K562 (cell line): ENCODE measurements at regions not wholly inside any gene's neighbourhood (a gene's known extent, or its start where the extent isn't known, plus 50 kb on each side); places are given as distances from the start of the nearest gene placed in this dataset.

Source experiments
- ATAC-seq: fragments of 200-7000 bp; cut with Tn5 transposase; 3 replicates; pipeline ENCODE4 v1.9.1; 2020; ENCODE audit warnings: moderate library complexity
- BruUV-seq: library from RNA; stranded (reverse); fragments of 400-500 nt; replicated peaks from 2 replicates; lab custom pipeline; 2021; lab: Mats Ljungman, UMichigan
- CTCF ChIA-PET: fragments of 300-600 bp; formaldehyde crosslinking; extraction: SDS; loops from one replicate; lab custom pipeline; 2021; ENCODE audit warnings: low intra/inter-chr PET ratio; lab: Yijun Ruan, JAX
- POLR2A ChIA-PET: fragments of 300-600, 350-650 bp; sonication (Branson Sonifier 250); formaldehyde crosslinking; extraction: SDS; loops from one replicate; lab custom pipeline; 2021; ENCODE audit warnings: antibody characterized with exemption, inconsistent platforms; lab: Yijun Ruan, JAX
- DNase-seq, 4 experiments: peaks; one replicate each; pipeline versions ENCODE4 v3.0.0 to v3.0.0-alpha.2; 2011 to 2018; ENCODE audit warnings: low spot score in 3 of 4, mixed read lengths in 3 of 4; ENCODE audit errors: extremely low read depth in 1 of 4
- FAIRE-seq: peaks from 2 replicates; lab custom pipeline; 2011; peaks lifted over from hg19 to GRCh38; lab: Jason Lieb, UNC
- H2AFZ ChIP-seq: 2 replicates; pipeline ENCODE4 v1.6.0; 2011; ENCODE audit warnings: low read depth, low read length, control low read depth, inconsistent platforms
- H3K27ac ChIP-seq: fragments of 200-600 bp; 3 replicates; pipeline ENCODE4 v1.8.0; 2011; ENCODE audit warnings: low read depth, mild to moderate bottlenecking, control low read depth, inconsistent platforms, low read length, moderate library complexity, mixed read lengths; ENCODE audit errors: extremely low read depth
- H3K27me3 ChIP-seq, 2 experiments: fragments of 300-600 bp in 1 of 2; 2 replicates in 1 of 2; 3 replicates in 1 of 2; pipeline versions ENCODE4 v1.6.0 to v1.8.0; 2011; ENCODE audit warnings: inconsistent platforms in 2 of 2, low read length in 2 of 2, mild to moderate bottlenecking in 1 of 2, mixed read lengths in 1 of 2, moderate library complexity in 1 of 2; ENCODE audit not compliant: control insufficient read depth in 2 of 2, insufficient read depth in 2 of 2
- H3K36me3 ChIP-seq: fragments of 300-600 bp; 3 replicates; pipeline ENCODE4 v1.8.0; 2011; ENCODE audit warnings: mild to moderate bottlenecking, low read length, inconsistent platforms; ENCODE audit not compliant: control insufficient read depth, insufficient read depth
- H3K4me1 ChIP-seq, 2 experiments: fragments of 200-600 bp in 1 of 2; replicated peaks in 1 of 2; 2 replicates in 1 of 2; 3 replicates in 1 of 2; pipeline versions ENCODE4 v1.5.1 to v1.8.0; 2011; ENCODE audit warnings: inconsistent platforms in 2 of 2, low read length in 2 of 2, mild to moderate bottlenecking in 1 of 2, mixed read lengths in 1 of 2, moderate library complexity in 1 of 2; ENCODE audit not compliant: control insufficient read depth in 2 of 2, insufficient read depth in 2 of 2
- H3K4me2 ChIP-seq: 2 replicates; pipeline ENCODE4 v1.6.1; 2011; ENCODE audit warnings: low read length, control low read depth, inconsistent platforms, mixed read lengths; ENCODE audit not compliant: insufficient read depth
- H3K4me3 ChIP-seq: fragments of 200-600 bp; sonication (generic), shearing (Covaris generic); 2 replicates; pipeline ENCODE4 v1.5.1; 2016; ENCODE audit warnings: control low read depth, inconsistent platforms
- H3K79me2 ChIP-seq: fragments of 200-600 bp; 3 replicates; pipeline ENCODE4 v1.8.0; 2011; ENCODE audit warnings: low read length, inconsistent platforms; ENCODE audit not compliant: control insufficient read depth, insufficient read depth
- H3K9ac ChIP-seq, 2 experiments: 2 replicates each; pipeline versions ENCODE4 v1.6.0 to v1.6.1; 2011; ENCODE audit warnings: low read depth in 2 of 2, low read length in 2 of 2, control low read depth in 1 of 2, inconsistent platforms in 1 of 2, mild to moderate bottlenecking in 1 of 2, mixed read lengths in 1 of 2; ENCODE audit not compliant: insufficient read depth in 1 of 2
- H3K9me1 ChIP-seq: one replicate; pipeline ENCODE4 v1.6.0; 2011; ENCODE audit warnings: inconsistent platforms, mild to moderate bottlenecking, low read length, moderate library complexity; ENCODE audit not compliant: control insufficient read depth, insufficient read depth
- H3K9me3 ChIP-seq: replicated peaks from 2 replicates; pipeline ENCODE4 v1.5.1; 2011; ENCODE audit warnings: low read depth, low read length, inconsistent platforms; ENCODE audit not compliant: control insufficient read depth, insufficient read depth
- H4K20me1 ChIP-seq: replicated peaks from 2 replicates; pipeline ENCODE4 v1.6.1; 2011; ENCODE audit warnings: low read length, inconsistent platforms, mixed read lengths; ENCODE audit not compliant: control insufficient read depth, insufficient read depth
- JUN ChIP-seq, 2 experiments: sonication (generic) in 1 of 2; formaldehyde crosslinking in 1 of 2; IDR thresholded peaks; 2 replicates each; pipeline versions ENCODE4 v1.6.1 to v1.8.0; 2012 to 2022; ENCODE audit warnings: borderline replicate concordance in 2 of 2, mild to moderate bottlenecking in 2 of 2, improper control_type of control experiment in 1 of 2, low read depth in 1 of 2, low read length in 1 of 2, missing genetic modification reagents in 1 of 2
- POLR2A ChIP-seq: fragments of 450-650 bp; conservative IDR thresholded peaks from 2 replicates; pipeline ENCODE4 v1.6.1; 2016
- ZNF512 ChIP-seq: IDR thresholded peaks from 2 replicates; pipeline ENCODE4 v1.6.1; 2016; ENCODE audit warnings: missing genetic modification characterization, missing compliant biosample characterization
- WGBS: fragments of 100-300 bp; shearing (Covaris generic); methylation state at CpG from one replicate; pipeline ENCODE4 v1.1.6; 2016; ENCODE audit warnings: low coverage, mixed read lengths; ENCODE audit not compliant: insufficient coverage; ENCODE audit errors: missing lambda C conversion rate; 5-methylcytosine and 5-hydroxymethylcytosine counted together
- in situ Hi-C: fragments of 300-500 bp; cut with MboI; formaldehyde crosslinking; loops from 4 replicates; pipeline ENCODE4 v1.15.0; 2018; ENCODE audit warnings: inconsistent platforms, mixed read lengths
- intact Hi-C: fragments of 100-400 bp; cut with micrococcal nuclease; formaldehyde crosslinking; loops from 2 replicates; pipeline ENCODE4 v1.14.2; 2022
- TF ChIP-seq, protein P1 (sequence below), 2 experiments: IDR thresholded peaks in 1 of 2; conservative IDR thresholded peaks in 1 of 2; 2 replicates each; pipeline ENCODE4 v1.6.1; 2016; ENCODE audit warnings: low read depth in 2 of 2, mild to moderate bottlenecking in 1 of 2, missing compliant biosample characterization in 1 of 2, missing genetic modification characterization in 1 of 2, moderate library complexity in 1 of 2

GRCh38 chr17:53101706-53102105 lies 721.0 kb upstream of the KIF2B start:
- Histone ChIP-seq H3K4me2 (no peak overlapping the region), H3K27ac (no peak overlapping the region), H3K9ac (no peak overlapping the region), H3K9me3 (0 out of 2 replicates have a peak, but pooled peaks cover 2% of the 10 kb centered on the region), H3K36me3 (no peaks in the 10 kb centered on the region), H4K20me1 (no peaks in the 10 kb centered on the region), H3K27me3 (no peaks in the 10 kb centered on the region), H3K79me2 (no peaks in the 10 kb centered on the region), H3K4me1 (no peaks in the 10 kb centered on the region), H2AFZ (no peak overlapping the region), H3K4me3 (no peak overlapping the region), H3K9me1 (no peaks in the 10 kb centered on the region)
- POLR2A ChIA-PET: no interaction called here
- in situ Hi-C loops: no loop called here
- FAIRE-seq (no peak), DNase-seq (no peak), ATAC-seq (no peak)
- no TSS peak for BruUV-seq
- TF ChIP-seq, protein P1, sequence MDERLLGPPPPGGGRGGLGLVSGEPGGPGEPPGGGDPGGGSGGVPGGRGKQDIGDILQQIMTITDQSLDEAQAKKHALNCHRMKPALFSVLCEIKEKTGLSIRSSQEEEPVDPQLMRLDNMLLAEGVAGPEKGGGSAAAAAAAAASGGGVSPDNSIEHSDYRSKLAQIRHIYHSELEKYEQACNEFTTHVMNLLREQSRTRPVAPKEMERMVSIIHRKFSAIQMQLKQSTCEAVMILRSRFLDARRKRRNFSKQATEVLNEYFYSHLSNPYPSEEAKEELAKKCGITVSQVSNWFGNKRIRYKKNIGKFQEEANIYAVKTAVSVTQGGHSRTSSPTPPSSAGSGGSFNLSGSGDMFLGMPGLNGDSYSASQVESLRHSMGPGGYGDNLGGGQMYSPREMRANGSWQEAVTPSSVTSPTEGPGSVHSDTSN (CRISPR knock-in tag; IDR thresholded peaks at IDR 0.05; ENCODE audit: low read depth): no peak
- TF ChIP-seq, protein P1 (tag; conservative IDR thresholded peaks at IDR 0.05; ENCODE audit: low read depth): no peak
- TF ChIP-seq JUN (IDR thresholded peaks at IDR 0.05; ENCODE audit: borderline replicate concordance, low read depth, low read length) (no peak), JUN (CRISPR knock-in tag; IDR thresholded peaks at IDR 0.05; ENCODE audit: borderline replicate concordance) (no peak), POLR2A (no peak), ZNF512 (tag) (no peak)
- CTCF ChIA-PET: no interaction called here
- WGBS: 0% methylated on average over 2 of the region's 2 CpGs
- intact Hi-C loops: no loop called here
